Pulmonary artery endothelial cell (primary cell): ENCODE measurements at regions not wholly inside any gene's neighbourhood (a gene's known extent, or its start where the extent isn't known, plus 50 kb on each side); places are given as distances from the start of the nearest gene placed in this dataset.

Source experiments
- DNase-seq: peaks from one replicate; pipeline ENCODE4 v3.0.0-alpha.2; 2011; ENCODE audit warnings: low read depth, low spot score

GRCh38 chr2:226052772-226053416 lies 653.4 kb downstream of the NYAP2 start:
- DNase-seq, result no peak

GRCh38 chr2:226050822-226051221 lies 651.3 kb downstream of the NYAP2 start:
- DNase-seq, result no peak

- no peak for DNase-seq
Observed at GRCh38 chr2:226048611-226049010, 649.1 kb downstream of the NYAP2 start.

- DNase-seq, result no peak
Observed at GRCh38 chr2:226045080-226045479, 645.6 kb downstream of the NYAP2 start.

GRCh38 chr2:226040344-226040900 lies 640.9 kb downstream of the NYAP2 start:
- DNase-seq, result no peak

- no peak for DNase-seq
Observed at GRCh38 chr2:226037526-226037925, 638.0 kb downstream of the NYAP2 start.

- DNase-seq, result no peak
Observed at GRCh38 chr2:226031647-226032501, 632.4 kb downstream of the NYAP2 start.

GRCh38 chr2:226030788-226031646 lies 631.5 kb downstream of the NYAP2 start:
- DNase-seq, result no peak

GRCh38 chr2:226030369-226030768 lies 630.9 kb downstream of the NYAP2 start:
- no peak for DNase-seq

- DNase-seq, result no peak
Observed at GRCh38 chr2:226023946-226024345, 624.4 kb downstream of the NYAP2 start.

- no peak for DNase-seq
Observed at GRCh38 chr2:226023383-226023782, 623.9 kb downstream of the NYAP2 start.

GRCh38 chr2:226020956-226021355 lies 621.4 kb downstream of the NYAP2 start:
- DNase-seq, result no peak

GRCh38 chr2:226020176-226020575 lies 620.7 kb downstream of the NYAP2 start:
- DNase-seq, result no peak

- no peak for DNase-seq
Observed at GRCh38 chr2:226018641-226019040, 619.1 kb downstream of the NYAP2 start.

- DNase-seq, result no peak
Observed at GRCh38 chr2:226017537-226017936, 618.0 kb downstream of the NYAP2 start.

GRCh38 chr2:226017107-226017506 lies 617.6 kb downstream of the NYAP2 start:
- DNase-seq, result no peak

GRCh38 chr2:226011716-226012450 lies 612.4 kb downstream of the NYAP2 start:
- DNase-seq, result no peak

GRCh38 chr2:226002438-226002837 lies 602.9 kb downstream of the NYAP2 start:
- DNase-seq, result no peak

GRCh38 chr2:226001716-226002115 lies 602.2 kb downstream of the NYAP2 start:
- DNase-seq, result no peak

- DNase-seq, result no peak
Observed at GRCh38 chr2:225999692-226000091, 600.2 kb downstream of the NYAP2 start.

- no peak for DNase-seq
Observed at GRCh38 chr2:225998653-225999052, 599.1 kb downstream of the NYAP2 start.
